ENCODE measurements at regions not wholly inside any gene's neighbourhood (a gene's known extent, or its start where the extent isn't known, plus 50 kb on each side); places are given as distances from the start of the nearest gene placed in this dataset.

DNA sequence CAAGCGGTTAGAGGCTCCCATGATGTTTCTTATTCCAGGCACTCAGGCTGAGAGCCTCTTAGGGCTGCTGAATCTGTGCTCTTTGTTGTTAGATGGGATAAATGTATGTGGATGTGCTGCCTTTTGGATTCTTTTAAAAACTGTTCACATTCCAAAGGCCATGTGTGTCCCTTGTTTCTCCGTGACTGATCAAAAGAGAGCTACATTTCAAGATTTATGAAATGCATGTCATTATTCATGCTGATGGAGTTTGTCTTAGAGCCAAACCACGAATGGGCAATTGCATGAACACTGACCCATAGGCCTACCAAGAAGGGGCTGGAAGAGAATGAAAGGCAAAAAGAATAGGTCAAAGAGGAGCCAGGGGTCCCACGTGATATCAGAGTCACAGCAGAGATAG, 104.9 kb upstream of the TSHZ2 start:
- no peak for TF ChIP-seq EZH2phosphoT487 (IDR thresholded peaks at IDR 0.05; ENCODE audit: insufficient read depth, low read depth)
- TF ChIP-seq EZH2 (IDR thresholded peaks at IDR 0.05; ENCODE audit: insufficient read depth, poor library complexity, severe bottlenecking), result no peak
